ENCODE measurements at regions not wholly inside any gene's neighbourhood (a gene's known extent, or its start where the extent isn't known, plus 50 kb on each side); places are given as distances from the start of the nearest gene placed in this dataset.
"Not testable (repeated sequence)": the region's sequence is repeated elsewhere in the genome, so short reads cannot be mapped to it uniquely, and the experiment has no call there.

DNA sequence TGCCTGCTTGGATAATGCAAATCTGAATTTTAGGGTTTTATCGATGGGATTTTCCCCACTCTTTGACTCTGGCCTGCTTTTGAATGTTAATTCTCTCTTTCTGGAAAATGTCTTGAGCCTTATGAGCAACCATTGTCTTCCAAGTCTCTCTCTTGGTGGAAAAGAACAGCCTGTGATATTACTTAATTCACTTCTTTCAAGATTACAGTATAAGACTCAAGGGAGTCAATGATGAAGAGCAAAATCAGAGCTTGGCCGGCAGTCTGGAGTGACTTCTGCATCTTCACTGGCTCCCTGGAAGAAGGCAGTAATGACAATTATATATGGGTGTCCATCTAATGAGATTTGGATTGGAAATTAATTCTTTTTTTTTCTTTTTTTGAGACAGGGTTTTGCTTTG lies 122.9 kb upstream of the ZEB2 start:
- H3K27me3 ChIP-seq: no peaks in the 10 kb centered on the region
- DNase-seq (no peak), ATAC-seq (no peak)
- no peaks in the 10 kb centered on the region for H3K36me3 ChIP-seq
- no peaks in the 10 kb centered on the region for H3K4me1 ChIP-seq
- no peak for TF ChIP-seq CTCF (IDR thresholded peaks at IDR 0.05)
- intact Hi-C loops (cut with DNase I): no loop called here
- no peaks in the 10 kb centered on the region for H3K9me3 ChIP-seq
- H3K4me3 ChIP-seq: no peak overlapping the region
- H3K27ac ChIP-seq: no peak overlapping the region

DNA sequence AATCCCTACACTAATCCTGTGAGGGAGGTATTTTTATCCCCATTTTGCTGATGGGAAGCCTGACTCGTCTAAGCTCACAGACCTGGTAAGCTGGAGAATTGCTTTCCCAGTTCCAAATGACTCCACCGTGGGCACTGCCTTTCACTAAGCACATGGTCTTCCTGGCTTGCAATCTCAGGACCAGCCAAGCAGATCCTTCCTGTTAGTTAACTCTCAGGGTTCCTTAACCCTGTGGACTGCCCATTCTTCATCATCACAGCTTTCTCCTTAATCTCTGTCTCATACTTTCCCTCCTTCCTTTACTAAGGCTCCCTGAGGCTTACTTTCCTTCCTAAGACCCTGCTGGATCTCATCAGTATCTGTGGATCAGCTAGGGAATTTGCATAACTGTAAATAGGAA lies 122.2 kb upstream of the ZEB2 start:
- intact Hi-C loops (cut with DNase I): no loop called here
- H3K4me3 ChIP-seq: no peak overlapping the region
- H3K36me3 ChIP-seq: no peaks in the 10 kb centered on the region
- H3K27me3 ChIP-seq: no peaks in the 10 kb centered on the region
- ATAC-seq (no peak), DNase-seq (no peak)
- no peak overlapping the region for H3K27ac ChIP-seq
- H3K9me3 ChIP-seq: no peaks in the 10 kb centered on the region
- H3K4me1 ChIP-seq: no peaks in the 10 kb centered on the region
- no peak for TF ChIP-seq CTCF (IDR thresholded peaks at IDR 0.05)

- H3K4me3 ChIP-seq; intact Hi-C loops (cut with DNase I); H3K27ac ChIP-seq; ATAC-seq; DNase-seq; H3K9me3 ChIP-seq; H3K4me1 ChIP-seq; H3K36me3 ChIP-seq; H3K27me3 ChIP-seq: not testable (repeated sequence)
These were observed 118.3 kb upstream of the ZEB2 start for GRCh38 chr2:144638250-144638649.

DNA sequence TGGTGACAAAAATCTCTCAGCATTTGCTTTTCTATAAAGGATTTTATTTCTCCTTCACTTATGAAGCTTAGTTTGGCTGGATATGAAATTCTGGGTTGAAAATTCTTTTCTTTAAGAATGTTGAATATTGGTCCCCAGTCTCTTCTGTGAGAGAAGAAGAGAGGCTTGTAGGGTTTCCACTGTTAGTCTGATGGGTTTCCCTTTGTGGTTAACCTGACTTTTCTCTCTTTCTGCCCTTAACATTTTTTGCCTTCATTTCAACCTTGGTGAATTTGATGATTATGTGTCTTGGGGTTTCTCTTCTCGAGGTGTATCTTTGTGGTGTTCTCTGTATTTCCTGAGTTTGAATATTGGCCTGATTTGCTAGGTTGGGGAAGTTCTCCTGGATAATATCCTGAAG lies 116.9 kb upstream of the ZEB2 start:
- DNase-seq; H3K27ac ChIP-seq; H3K36me3 ChIP-seq; H3K4me3 ChIP-seq; H3K9me3 ChIP-seq; ATAC-seq; H3K4me1 ChIP-seq; H3K27me3 ChIP-seq; intact Hi-C loops (cut with DNase I): not testable (repeated sequence)

DNA sequence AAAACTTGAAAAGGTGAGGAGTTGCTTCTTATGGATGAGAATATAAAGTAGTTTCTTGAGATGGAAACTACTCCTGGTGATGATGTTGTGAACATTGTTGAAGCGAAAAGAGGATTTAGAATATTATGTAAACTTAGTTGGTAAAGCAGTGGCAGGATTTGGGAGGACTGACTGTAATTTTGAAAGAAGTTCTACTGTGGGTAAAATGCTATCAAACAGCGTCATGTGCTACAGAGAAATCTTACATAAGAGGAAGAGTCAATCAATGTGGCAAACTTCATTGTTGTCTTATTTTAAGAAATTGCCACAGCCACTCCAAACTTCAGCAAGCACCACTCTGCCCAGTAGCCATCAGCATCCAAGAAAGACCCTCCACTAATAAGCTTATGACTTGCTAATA lies 112.9 kb upstream of the ZEB2 start:
- DNase-seq (no peak), ATAC-seq (no peak)
- Histone ChIP-seq H3K9me3 (no peaks in the 10 kb centered on the region), H3K36me3 (no peaks in the 10 kb centered on the region), H3K27me3 (no peaks in the 10 kb centered on the region), H3K4me1 (no peaks in the 10 kb centered on the region), H3K27ac (no peak overlapping the region), H3K4me3 (no peak overlapping the region)
- intact Hi-C loops (cut with DNase I): no loop called here
- no peak for TF ChIP-seq CTCF (IDR thresholded peaks at IDR 0.05)

DNA sequence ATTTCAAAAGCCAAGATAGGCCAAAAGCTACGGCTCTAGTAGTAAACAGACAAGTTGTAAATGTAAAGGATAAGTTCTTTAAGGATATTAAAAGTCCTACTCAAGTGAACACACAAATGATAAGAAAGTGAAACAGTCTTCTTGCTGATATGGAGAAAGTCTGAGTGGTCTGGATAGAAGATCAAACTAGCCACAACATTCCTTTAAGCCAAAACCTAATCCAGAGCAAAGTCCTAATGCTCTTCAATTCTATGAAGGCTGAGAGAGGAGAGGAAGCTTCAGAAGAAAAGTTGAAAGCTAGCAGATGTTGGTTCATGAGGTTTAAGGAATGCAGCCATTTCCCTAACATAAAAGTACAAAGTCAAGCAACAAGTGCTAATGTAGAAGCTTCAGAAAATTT lies 111.7 kb upstream of the ZEB2 start:
- DNase-seq (no peak), ATAC-seq (no peak)
- no peak for TF ChIP-seq CTCF (IDR thresholded peaks at IDR 0.05)
- Histone ChIP-seq H3K9me3 (no peaks in the 10 kb centered on the region), H3K4me1 (no peaks in the 10 kb centered on the region), H3K36me3 (no peaks in the 10 kb centered on the region), H3K27ac (no peak overlapping the region), H3K27me3 (no peaks in the 10 kb centered on the region), H3K4me3 (no peak overlapping the region)
- intact Hi-C loops (cut with DNase I): no loop called here

GRCh38 chr2:144630459-144631215 lies 110.7 kb upstream of the ZEB2 start:
- no peak for TF ChIP-seq CTCF (IDR thresholded peaks at IDR 0.05)
- intact Hi-C loops (cut with DNase I): no loop called here
- no peaks in the 10 kb centered on the region for H3K4me1 ChIP-seq
- no peak overlapping the region for H3K4me3 ChIP-seq
- no peak for DNase-seq
- no peak for ATAC-seq
- H3K36me3 ChIP-seq: no peaks in the 10 kb centered on the region
- H3K27ac ChIP-seq: no peak overlapping the region
- no peaks in the 10 kb centered on the region for H3K27me3 ChIP-seq
- no peaks in the 10 kb centered on the region for H3K9me3 ChIP-seq
